ENCODE measurements at regions not wholly inside any gene's neighbourhood (a gene's known extent, or its start where the extent isn't known, plus 50 kb on each side); places are given as distances from the start of the nearest gene placed in this dataset.

- TF ChIP-seq ZBTB1 (tag by site-specific recombination; IDR thresholded peaks at IDR 0.05) (no peak), CTCF (tag by site-specific recombination; IDR thresholded peaks at IDR 0.05) (no peak), SALL2 (tag by site-specific recombination; IDR thresholded peaks at IDR 0.05; ENCODE audit: borderline replicate concordance) (no peak), ZNF274 (IDR thresholded peaks at IDR 0.05; ENCODE audit: low read length) (no peak), ZNF274 (tag by site-specific recombination; IDR thresholded peaks at IDR 0.05; ENCODE audit: borderline replicate concordance) (no peak), ZNF776 (tag by site-specific recombination; IDR thresholded peaks at IDR 0.05; ENCODE audit: borderline replicate concordance) (no peak), INSM2 (tag by site-specific recombination; IDR thresholded peaks at IDR 0.05) (no peak)
These were observed 70.9 kb upstream of the FHL2 start for GRCh38 chr2:105469781-105470180.
